ENCODE measurements at regions not wholly inside any gene's neighbourhood (a gene's known extent, or its start where the extent isn't known, plus 50 kb on each side); places are given as distances from the start of the nearest gene placed in this dataset.

DNA sequence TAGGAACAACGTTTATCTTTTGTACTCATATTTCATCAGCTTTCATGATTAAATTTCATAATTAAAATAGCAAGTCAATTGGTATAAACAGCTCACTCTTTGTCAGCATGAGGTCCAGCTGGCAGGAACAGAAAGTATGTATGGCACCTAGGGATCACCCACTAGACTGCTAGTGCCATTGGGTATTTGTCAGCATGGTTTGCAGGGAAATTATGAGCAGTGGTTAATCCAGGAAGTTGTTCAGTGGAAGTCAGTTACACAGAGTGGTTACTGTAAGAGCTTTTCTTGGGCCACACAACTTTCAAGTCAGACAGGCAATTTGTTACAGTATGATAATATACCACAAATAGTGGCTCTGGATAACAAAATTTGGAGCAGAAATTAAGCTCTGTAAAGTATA is 340.3 kb upstream of the RGS6 start:
- intact Hi-C loops (cut with micrococcal nuclease), result no loop called here
- H3K27ac ChIP-seq (ENCODE audit: insufficient read depth, low read depth, low read length), result no peak overlapping the region
- CTCF ChIA-PET, result interaction anchor here (0.7 to 1.8 kb wide), 7 partner anchors 10 to 425 kb away, joined by 3 to 4 read pairs (median 3); no protein-coding TSS in a partner anchor

DNA sequence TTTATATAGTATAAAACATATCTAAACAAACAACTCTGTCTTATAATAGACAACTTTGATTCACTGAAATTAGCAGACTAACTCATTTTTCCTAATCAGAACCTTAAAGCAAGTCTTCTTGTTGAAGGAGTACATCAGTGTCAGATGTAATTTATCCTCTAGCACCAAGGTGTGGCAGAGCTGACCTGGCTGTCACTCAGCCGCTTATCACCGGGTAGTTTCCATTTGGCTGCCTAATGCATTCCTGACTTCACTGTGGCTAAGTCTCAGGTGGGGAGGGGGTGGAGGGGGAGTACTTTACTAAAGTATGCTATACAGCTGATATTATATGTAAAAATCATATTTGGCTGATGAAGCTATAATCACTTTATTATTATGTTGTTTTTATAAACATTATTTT is 339.9 kb upstream of the RGS6 start:
- H3K27me3 ChIP-seq (ENCODE audit: control insufficient read depth in 2 of 2, insufficient read depth in 2 of 2, low read length in 2 of 2), result no peaks in the 10 kb centered on the region
- DNase-seq (ENCODE audit: low read depth, low spot score) (no peak), FAIRE-seq (no peak)
- no peak overlapping the region for H3K4me2 ChIP-seq (ENCODE audit: insufficient read depth, low read length)
- no TSS peak for BruUV-seq (replicated peaks)
- ChIA-PET CTCF (interaction anchor here (0.7 to 1.8 kb wide), 7 partner anchors 10 to 426 kb away, joined by 3 to 4 read pairs (median 3); no protein-coding TSS in a partner anchor), POLR2A (no interaction called here)
- H3K4me1 ChIP-seq (ENCODE audit: control insufficient read depth, extremely low read depth, insufficient read depth, low read length), result peaks cover 4% of the 10 kb centered on the region
- no peaks in the 10 kb centered on the region for H4K20me1 ChIP-seq (replicated peaks; ENCODE audit: control insufficient read depth, extremely low read depth, insufficient read depth, low read length)
- no peak overlapping the region for H3K27ac ChIP-seq (ENCODE audit: insufficient read depth, low read depth, low read length)
- H3K79me2 ChIP-seq (ENCODE audit: control insufficient read depth, insufficient read depth, low read length), result no peaks in the 10 kb centered on the region
- TF ChIP-seq POLR2A (IDR thresholded peaks at IDR 0.05; ENCODE audit: low read depth, low read length), result no peak
- TF ChIP-seq, protein P1, sequence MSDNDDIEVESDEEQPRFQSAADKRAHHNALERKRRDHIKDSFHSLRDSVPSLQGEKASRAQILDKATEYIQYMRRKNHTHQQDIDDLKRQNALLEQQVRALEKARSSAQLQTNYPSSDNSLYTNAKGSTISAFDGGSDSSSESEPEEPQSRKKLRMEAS (IDR thresholded peaks at IDR 0.05; ENCODE audit: insufficient read depth, insufficient read length), result no peak
- intact Hi-C loops (cut with micrococcal nuclease) (no loop called here), dilution Hi-C loops (cut with MboI; ENCODE audit: extremely low pct_ligation_motif_present, low sequenced_read_pairs) (no loop called here)
- H3K9me1 ChIP-seq (replicated peaks; ENCODE audit: control insufficient read depth, extremely low read depth, insufficient read depth, low read length), result no peaks in the 10 kb centered on the region
- H3K9me3 ChIP-seq (replicated peaks; ENCODE audit: control insufficient read depth, insufficient read depth, low read length), result no peaks in the 10 kb centered on the region
- no peaks in the 10 kb centered on the region for H3K36me3 ChIP-seq (ENCODE audit: control insufficient read depth in 2 of 2, extremely low read depth in 1 of 2, insufficient read depth in 2 of 2, low read length in 2 of 2)
- H3K9ac ChIP-seq (replicated peaks; ENCODE audit: extremely low read depth, insufficient read depth, low read length), result no peak overlapping the region
- no peak overlapping the region for H3K4me3 ChIP-seq (replicated peaks in 1 of 3; ENCODE audit: insufficient read depth in 1 of 3, low read depth in 1 of 3, low read length in 3 of 3)
- no peak overlapping the region for H2AFZ ChIP-seq (ENCODE audit: low read depth, low read length)

More for the DNA sequence above, 340.3 kb upstream of the RGS6 start:
- Histone ChIP-seq H3K9ac (replicated peaks; ENCODE audit: extremely low read depth, insufficient read depth, low read length) (no peak overlapping the region), H3K79me2 (ENCODE audit: control insufficient read depth, insufficient read depth, low read length) (no peaks in the 10 kb centered on the region), H3K4me3 (replicated peaks in 1 of 3; ENCODE audit: insufficient read depth in 1 of 3, low read depth in 1 of 3, low read length in 3 of 3) (no peak overlapping the region), H2AFZ (ENCODE audit: low read depth, low read length) (no peak overlapping the region), H3K4me2 (ENCODE audit: insufficient read depth, low read length) (no peak overlapping the region), H4K20me1 (replicated peaks; ENCODE audit: control insufficient read depth, extremely low read depth, insufficient read depth, low read length) (no peaks in the 10 kb centered on the region), H3K4me1 (ENCODE audit: control insufficient read depth, extremely low read depth, insufficient read depth, low read length) (peaks cover 4% of the 10 kb centered on the region), H3K36me3 (ENCODE audit: control insufficient read depth in 2 of 2, extremely low read depth in 1 of 2, insufficient read depth in 2 of 2, low read length in 2 of 2) (no peaks in the 10 kb centered on the region), H3K9me3 (replicated peaks; ENCODE audit: control insufficient read depth, insufficient read depth, low read length) (no peaks in the 10 kb centered on the region), H3K9me1 (replicated peaks; ENCODE audit: control insufficient read depth, extremely low read depth, insufficient read depth, low read length) (no peaks in the 10 kb centered on the region), H3K27me3 (ENCODE audit: control insufficient read depth in 2 of 2, insufficient read depth in 2 of 2, low read length in 2 of 2) (no peaks in the 10 kb centered on the region)
- POLR2A ChIA-PET, result no interaction called here
- BruUV-seq (replicated peaks), result no TSS peak
- peak; percentile 79 for FAIRE-seq
- DNase-seq (ENCODE audit: low read depth, low spot score), result peak; percentile 44
- peak; percentile 16 for TF ChIP-seq POLR2AphosphoS5 (IDR thresholded peaks at IDR 0.05; ENCODE audit: insufficient read depth, low read depth, low read length)
- TF ChIP-seq JUN (IDR thresholded peaks at IDR 0.05; ENCODE audit: borderline replicate concordance, insufficient read depth, insufficient read length, low read depth), result no peak
- peak; percentile 5 for TF ChIP-seq FOS (IDR thresholded peaks at IDR 0.05; ENCODE audit: borderline replicate concordance, insufficient read depth, low read length)
- dilution Hi-C loops (cut with MboI; ENCODE audit: extremely low pct_ligation_motif_present, low sequenced_read_pairs), result no loop called here
